Erythroblast (primary cell): ENCODE measurements at regions not wholly inside any gene's neighbourhood (a gene's known extent, or its start where the extent isn't known, plus 50 kb on each side); places are given as distances from the start of the nearest gene placed in this dataset.

Experiments used
- GATA1 ChIP-seq: IDR thresholded peaks from 2 replicates; pipeline ENCODE4 v1.6.1; 2011; ENCODE audit warnings: low read depth, mild to moderate bottlenecking, control low read depth, low read length, moderate library complexity
- POLR2A ChIP-seq: IDR thresholded peaks from 2 replicates; pipeline ENCODE4 v1.6.1; 2011; ENCODE audit warnings: mild to moderate bottlenecking, low read length

DNA sequence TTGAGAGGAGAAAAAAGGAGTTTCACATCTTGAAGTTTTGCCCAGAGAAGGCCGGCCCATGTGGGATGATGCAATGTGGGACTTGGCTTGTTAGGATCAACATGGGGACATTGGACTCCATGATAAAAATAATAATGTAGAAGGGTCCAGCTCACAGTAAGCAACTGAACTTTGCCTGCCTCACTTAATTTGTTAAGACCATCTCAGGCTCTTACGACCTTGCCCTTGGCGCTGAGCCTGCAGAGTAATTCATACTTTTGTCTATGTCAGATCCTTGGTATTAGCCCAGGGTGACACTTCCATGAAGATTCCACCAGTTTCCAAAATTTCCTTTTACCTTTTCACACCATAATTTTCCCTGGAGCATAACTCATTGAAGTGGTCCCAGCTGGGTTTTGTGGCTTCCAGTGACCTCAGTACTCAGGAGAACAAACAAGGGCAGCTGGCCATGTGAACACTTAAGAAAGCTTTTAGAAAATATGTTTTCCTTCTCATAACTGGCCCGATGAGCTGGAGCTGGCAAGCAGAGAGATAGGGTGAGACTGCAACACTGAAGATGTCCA lies 315.4 kb upstream of the RASGRP1 start:
- no peak for TF ChIP-seq POLR2A
- TF ChIP-seq GATA1 = no peak
